Midbrain (tissue), 1 donor: ENCODE measurements at regions not wholly inside any gene's neighbourhood (a gene's known extent, or its start where the extent isn't known, plus 50 kb on each side); places are given as distances from the start of the nearest gene placed in this dataset.

Experiments
- DNase-seq: peaks from one replicate; lab custom pipeline; 2025; lab: John Stamatoyannopoulos, UW

DNA sequence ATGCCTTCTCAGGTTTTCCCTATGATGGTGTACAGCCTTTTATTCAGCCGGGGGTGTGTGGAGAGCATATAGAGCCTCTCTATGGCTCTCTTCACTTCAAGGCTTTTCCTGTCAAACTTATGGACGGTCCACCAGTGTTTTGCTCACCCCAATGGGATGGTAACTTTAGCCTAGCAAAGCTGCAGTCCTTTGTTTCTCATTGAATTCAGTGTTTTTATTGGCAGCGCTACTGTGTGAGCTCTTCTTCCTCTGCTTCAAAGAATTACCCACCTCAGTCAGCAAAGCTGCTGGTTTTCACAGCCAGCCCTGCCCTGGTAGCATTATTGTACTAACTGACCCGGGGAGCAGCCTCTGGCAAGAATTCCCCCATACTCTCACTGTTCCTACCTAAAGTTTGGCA, 145.3 kb upstream of the RRP15 start:
- no peak for DNase-seq

DNA sequence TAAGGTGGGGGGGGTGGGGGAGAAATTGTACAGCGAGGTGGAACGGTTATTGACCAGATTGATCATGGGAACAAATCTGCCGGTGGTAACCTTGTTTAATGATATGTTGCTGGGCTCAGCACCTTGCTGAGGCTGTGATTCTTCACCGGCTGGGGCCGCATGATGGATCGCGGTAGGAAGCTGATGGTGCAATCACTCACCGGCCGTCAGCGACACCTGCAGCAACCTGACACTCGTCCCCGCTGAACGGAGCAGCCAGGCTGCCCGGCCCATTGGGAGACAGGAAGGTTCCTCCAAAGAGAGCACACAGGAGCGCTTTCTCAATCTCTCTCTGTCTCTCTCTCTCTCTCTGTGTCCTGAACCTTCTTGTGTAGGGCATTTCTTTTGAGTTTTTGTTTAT, 128.5 kb upstream of the RRP15 start:
- DNase-seq: no peak

DNA sequence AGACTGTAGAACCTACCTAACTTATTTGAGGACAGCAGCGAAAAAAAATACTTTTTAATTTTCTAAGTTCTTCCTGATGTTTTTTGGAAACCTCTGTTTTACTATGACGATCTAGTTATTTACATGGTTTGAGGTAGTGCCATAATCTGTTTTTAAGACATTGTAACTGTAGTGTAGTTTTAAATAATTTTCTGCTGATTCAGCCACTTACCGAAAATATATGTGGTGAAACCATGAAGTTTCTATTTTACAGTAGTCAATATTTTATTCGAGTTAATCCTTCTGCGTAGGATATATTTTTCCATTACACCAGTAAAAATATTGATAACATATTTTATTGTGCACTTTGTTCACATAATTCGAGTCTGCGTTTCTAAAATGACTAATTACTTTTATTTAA, 121.7 kb upstream of the RRP15 start:
- DNase-seq: no peak

DNA sequence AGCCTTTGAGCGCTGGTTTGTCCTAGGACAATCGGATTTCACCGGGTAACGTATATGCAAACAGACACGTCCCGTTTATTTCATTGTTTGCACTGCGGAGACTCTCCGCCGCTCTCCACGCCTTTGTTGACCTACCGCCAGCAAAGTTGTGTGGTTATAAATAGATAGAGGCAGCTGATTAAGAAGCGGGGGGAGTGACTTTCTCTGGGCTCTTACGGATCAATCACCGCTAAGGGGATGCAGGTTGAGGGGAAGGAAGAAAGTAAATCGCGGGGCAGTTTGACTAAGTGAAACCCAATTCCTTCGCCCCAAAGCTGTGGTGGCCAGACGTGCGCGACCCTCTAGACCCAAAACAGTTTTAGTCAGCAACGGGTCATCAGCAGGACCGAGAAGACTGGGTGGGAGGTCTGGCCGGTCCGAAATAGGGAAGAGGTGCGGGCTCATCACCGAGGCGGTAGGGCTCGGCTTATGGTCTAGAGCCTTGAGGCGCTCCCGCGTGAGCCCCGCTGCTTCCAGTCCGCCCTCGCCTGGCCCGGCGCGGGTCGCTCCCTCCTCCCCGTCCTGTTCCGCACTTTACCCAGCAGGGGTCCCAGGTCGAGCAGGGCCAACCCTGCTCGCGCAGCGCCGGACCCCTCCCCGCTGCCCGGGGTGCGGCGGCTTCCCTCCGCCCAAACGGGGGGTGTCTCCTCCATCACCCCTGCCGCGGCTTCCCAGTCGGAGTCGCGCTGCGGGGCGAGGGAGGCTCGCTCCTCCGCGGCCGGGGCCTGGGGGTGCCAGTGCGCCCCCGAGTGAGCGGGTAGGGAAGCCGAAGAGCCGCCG, 120.8 kb upstream of the RRP15 start:
- no peak for DNase-seq

DNA sequence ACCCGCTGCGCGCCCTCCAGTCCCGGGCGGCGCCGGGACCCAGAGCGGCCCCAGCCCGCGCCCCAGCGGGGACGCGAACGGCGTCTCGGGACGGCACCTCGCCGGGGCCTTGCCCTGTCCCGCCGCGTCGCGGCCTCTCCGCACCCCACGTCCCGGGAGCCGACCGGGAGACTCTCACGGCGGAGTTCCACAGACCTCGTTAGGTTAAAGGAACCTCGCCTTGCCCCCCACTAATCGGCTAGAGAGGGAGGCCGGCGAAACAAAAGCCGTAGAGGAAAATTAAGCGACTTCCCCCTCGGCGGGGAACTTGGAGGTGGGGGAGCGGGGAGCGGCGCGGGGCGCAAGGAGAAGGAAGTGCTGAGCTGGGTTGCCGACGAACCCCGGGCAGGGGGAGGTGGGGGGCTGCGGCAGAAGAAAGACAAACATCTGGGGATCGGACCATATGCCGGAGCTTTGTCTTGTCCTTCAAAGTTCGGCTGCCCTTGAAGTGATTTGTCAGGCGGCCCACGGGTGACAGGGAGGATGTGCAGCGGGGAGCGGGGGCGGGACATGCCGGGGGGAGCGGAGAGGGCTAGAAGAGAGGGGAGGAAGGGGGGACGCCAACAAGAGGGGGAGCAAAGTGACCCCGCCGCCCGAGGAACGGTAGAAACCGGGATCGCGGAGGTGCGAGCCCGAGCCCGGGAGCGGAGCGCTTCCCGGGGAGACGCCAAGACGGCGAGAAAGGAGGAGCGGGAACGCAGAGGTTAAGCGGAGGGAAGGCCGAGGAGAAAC, 120.0 kb upstream of the RRP15 start:
- no peak for DNase-seq

DNA sequence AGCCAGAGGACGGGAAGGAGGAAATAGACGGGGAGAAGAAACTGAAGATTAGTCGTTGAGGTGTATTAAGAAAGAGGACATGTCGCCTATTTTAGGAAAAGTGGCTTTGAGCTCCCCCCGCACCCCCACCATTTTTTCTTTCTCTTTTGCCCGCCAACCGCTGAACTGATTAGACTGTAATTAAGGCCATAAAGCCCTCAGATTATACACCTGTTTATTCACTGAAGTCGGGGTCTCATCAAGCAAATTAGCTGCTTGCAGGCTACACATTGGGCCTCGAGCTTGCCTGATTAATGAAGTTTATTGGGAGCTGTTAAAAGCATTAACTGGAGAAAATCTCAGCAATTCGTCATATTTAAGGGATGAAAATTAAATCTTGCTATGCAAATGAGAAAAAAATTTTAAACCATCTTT, 119.4 kb upstream of the RRP15 start:
- no peak for DNase-seq

DNA sequence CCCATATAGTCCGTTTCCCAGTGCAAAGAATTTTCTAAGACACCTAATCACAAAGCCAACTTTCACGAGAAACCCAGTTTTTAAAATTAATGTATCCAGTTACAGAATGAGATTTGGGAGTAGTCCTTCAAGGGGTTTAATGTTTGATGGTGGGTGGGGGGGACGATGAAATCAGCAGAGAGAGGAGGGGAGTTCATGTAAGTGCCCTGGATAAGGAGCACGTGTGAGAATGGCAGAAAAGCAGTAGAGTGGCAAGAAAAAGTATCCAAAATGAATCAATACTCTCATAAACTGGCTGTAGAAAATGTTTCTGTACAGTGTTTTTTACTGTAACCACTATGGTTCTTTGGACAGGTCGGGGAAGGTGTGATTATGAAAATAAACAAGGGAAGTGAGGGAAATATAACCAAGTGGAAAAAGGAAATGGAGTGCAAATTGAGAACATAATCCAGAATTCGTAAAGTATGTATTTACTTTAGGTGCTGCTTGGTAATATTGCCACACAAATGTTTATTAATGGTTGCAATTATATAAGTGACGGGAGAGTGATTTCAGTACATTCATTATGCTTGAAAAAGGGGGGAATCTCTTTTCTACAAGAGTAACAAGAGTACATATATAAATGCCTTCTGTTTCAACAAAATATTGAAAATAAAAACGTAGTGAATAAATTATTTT, 118.7 kb upstream of the RRP15 start:
- DNase-seq: no peak

DNA sequence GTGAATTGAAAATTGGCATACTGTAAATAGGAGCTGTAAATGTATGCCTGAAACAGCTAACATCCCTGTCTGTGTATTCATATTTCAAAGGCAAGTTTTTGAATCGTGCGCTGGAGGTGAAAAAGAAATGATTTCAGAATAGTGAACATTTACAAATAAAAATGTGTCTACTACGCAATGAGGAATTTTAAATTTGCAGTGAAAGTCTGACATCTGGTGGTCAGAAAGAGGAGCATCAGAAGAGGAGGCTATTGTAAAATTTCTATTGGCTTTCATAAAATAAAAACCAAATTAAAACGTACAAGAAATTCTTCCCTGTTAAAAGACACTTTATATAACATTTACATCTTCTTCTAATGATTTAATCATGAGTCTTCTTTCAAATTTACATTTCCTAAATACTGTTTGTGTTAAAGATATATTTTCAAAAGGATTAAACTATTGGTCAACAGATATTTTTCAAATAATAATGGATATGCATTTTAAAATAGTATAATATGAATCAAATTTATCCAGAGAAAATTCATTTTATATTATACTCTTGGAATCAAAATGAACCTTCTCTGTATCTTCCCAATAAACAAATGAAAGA, 113.7 kb upstream of the RRP15 start:
- peak; percentile 33 for DNase-seq

DNA sequence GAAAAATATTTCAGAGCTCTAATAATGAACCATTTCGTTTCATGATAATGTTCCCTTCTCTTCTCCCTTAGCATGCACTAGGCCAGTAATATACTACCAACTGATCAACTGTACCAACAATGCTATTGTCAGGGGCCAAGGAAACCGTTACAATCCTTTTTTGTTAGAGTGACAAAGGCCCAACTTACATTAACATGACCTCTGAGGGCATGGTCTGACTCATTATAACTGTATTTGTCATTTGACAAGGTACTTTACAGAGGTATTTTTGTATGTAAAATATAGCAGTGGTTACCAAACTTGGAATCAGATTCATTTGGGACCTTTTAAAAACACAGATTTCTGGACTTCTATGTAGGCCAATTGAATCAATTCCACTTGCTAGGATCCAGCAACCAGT, 102.6 kb upstream of the RRP15 start:
- DNase-seq: no peak

DNA sequence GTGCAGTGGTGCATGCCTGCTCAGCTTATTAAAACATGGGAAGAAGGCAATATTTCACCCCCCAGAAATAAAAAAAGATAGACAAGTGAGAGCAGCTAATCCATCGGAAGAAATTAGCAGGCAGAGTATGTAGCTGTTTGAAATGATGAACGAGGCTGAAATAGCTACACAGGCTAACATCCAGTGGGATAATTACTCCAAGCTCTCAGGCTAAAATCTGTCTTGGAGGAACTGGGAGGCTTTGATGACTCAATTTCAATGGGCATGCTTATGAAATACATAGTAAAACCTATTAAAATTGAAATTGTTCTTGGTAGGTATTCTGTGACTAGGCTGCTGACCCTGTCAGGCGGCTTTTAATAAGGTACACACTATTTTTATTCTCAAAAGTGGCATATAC, 84.1 kb upstream of the RRP15 start:
- DNase-seq: no peak

DNA sequence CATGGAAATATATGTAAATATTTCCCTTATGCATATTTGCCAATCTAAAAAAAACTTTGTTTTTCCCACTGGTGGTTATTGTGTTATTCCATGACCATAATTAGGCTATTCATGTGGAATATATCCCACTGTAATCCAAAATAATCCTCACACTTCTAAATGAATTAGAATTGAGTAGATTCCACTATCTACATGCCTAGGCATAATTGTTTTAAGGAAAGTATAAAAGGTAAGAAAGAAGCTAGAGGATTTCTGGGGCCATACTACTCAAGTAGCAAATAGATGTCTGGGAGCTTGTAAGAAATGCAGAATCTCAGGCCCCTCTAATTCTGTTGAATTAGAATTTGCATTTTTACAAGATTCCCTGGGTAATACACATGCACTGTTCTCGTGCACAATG, 83.5 kb upstream of the RRP15 start:
- DNase-seq: no peak

DNA sequence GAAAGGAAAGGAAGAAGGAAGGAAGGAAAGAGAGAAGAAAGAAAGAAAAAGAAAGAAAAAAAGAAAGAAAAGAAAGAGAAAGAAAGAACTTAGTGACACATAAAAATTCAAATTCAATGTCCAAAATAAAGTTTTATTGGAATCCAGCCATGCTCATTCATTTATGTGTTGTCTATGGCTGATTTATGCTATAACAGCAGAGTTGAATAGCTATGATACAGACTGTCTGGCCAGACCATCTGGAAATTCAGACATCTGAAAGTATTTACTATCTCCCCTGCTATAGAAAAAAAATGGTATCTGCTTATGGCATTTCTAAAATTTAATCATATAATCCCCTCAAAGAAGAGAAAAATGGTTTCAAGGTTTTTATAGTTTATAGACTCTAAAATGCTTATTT, 79.4 kb upstream of the RRP15 start:
- no peak for DNase-seq

DNA sequence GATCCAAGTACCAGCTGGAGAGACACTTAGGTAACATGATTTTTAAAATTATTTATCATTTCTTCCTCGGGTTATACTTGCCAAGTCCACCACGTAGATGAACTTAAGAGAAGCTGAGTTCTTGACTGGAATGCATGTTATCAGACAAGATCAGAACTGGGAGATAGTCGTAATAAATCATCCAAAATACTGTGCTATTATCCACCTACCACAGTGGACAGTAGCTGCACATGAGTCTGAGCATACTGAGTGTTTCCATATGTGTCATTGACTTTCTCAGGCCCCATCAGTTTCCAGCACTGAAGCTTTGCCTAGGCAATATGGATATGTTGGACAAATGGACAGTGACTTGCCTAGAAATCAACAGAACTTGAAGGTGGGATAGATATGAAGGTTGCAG, 77.9 kb upstream of the RRP15 start:
- DNase-seq: no peak

DNA sequence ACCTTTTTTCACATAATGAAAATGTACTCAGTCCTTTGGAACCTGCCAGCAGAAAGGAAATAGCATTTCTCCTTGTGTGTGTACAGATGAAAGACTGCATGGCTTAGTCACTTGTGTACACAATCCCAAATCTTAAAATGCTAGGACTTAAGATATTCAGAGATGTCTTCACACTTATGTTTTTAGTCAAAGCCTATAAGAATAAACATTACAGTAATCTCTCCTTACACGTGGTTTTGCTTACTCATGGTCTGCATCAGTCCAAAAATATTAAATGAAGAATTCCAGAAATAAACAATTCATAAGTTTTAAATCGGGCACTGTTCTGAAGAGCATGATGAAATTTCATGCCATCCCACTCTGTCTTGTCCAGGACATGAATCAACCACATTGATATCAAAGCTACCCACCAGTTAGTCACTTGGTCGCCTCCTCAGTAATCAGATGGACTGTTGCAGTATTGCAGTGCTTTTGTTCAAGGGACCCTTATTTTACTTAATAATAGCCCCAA, 75.7 kb upstream of the RRP15 start:
- no peak for DNase-seq

DNA sequence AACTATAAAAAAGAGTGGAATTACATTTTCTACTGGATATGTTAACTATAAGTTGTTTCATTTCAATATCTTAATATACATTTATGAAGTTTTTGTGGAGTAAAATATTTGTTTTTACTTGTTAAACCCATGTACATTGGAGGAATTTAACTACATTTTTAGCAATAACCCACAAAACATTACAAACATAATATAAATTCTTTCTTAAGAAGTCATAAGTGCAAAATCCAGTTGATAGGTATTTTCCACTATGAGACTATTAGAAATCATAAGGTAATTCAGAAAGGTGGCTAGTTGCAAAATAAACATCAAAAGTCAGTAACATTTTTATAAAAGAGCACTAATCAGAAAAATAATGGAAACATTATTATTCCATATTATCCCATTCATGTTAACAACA, 73.9 kb upstream of the RRP15 start:
- no peak for DNase-seq

DNA sequence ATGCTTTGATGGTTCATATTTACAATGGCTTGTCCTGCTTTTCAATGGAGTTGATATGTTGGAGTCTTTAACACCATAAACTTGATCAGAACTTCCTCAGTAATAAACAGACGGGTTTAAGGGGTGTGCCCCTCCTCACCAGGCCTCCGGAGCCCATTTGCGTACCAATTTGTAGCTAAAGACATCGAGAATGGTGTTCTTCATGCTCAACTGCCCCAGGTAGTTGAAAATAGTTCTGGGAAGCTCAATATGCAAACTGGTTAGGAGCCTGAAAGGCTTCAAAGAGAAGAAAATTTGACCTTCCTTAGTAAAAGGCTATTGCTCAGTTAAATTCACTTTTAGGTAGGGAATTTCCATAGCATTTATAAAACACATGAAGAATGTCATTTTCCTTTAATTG, 68.1 kb upstream of the RRP15 start:
- no peak for DNase-seq

DNA sequence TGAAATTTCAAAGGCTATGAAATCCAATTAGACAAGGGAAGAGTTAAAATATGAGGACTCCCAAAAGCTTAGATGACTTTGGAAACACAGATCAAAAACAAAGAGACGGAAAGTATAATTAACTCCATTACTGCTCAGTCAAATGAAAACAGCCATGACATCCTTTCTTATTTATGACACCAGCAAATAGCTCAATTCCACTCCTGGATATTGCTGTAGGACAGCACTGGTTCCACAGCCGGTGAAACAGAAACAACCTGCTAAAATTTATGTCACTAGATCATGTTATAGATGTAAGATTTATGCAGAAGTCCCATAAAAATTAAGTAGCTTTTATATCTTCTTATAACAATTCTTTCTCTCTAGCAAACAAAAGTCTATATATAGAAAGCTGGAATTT, 65.6 kb upstream of the RRP15 start:
- DNase-seq: no peak

DNA sequence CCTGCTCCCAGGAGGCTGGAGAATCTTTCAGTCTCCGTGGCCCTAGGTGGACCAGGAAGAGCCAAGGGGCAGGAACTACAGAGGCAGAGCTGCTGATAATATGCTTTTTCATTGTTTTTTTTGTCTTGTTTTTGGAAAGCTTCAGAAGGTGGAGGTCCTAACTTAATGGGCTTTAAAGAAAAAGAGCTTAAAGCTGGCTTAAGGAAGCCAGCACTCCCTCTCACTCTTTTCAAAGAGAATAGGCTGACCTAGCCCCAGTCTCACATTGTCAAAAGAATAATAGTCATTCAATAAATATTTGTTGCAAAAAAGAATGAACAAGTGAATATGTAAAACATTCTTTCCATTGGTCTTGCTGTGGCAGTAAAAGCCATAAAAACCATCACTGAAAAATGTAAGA, 61.0 kb upstream of the RRP15 start:
- no peak for DNase-seq

DNA sequence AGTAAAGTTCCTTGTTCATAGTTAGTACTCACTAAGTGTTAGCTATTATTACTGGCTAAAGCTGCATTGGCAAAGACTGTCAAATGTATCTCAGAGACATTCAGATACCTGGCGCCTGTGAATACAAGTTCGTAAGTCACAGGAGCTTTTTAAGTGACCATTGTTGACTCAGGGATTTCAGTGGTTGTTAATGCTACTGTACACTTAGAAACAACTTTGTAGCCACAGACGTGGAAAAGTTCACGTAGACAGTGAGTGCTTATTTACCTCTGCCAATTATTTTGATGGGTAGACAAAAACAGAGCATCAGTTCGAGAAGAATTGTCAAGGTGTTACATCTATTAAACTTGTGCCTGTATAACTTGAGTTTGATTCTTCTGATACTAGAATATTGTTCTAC, 59.1 kb upstream of the RRP15 start:
- no peak for DNase-seq
